ENCODE measurements at regions not wholly inside any gene's neighbourhood (a gene's known extent, or its start where the extent isn't known, plus 50 kb on each side); places are given as distances from the start of the nearest gene placed in this dataset.

DNA sequence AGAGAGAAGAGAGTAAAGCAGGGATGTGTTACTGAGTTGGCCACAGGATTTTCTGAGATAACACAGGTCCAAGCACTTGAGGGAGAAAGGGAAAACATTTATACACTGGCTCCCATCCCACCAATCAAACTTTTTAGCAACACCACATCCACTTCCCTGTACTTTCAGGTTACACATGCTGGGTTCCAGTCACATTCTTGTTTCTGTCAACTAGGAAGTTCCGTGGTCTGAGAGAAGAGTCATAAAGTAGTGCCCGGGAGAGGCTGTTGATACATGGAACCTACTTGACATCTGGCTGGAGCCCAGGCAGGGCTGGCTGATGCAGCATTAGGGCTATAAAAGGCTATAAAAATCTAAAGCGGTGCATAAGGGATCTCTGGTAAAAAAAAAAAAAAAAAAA, 473.9 kb upstream of the COX7C start:
- TF ChIP-seq POLR2A (IDR thresholded peaks at IDR 0.05): no peak
- TF ChIP-seq, protein P1, sequence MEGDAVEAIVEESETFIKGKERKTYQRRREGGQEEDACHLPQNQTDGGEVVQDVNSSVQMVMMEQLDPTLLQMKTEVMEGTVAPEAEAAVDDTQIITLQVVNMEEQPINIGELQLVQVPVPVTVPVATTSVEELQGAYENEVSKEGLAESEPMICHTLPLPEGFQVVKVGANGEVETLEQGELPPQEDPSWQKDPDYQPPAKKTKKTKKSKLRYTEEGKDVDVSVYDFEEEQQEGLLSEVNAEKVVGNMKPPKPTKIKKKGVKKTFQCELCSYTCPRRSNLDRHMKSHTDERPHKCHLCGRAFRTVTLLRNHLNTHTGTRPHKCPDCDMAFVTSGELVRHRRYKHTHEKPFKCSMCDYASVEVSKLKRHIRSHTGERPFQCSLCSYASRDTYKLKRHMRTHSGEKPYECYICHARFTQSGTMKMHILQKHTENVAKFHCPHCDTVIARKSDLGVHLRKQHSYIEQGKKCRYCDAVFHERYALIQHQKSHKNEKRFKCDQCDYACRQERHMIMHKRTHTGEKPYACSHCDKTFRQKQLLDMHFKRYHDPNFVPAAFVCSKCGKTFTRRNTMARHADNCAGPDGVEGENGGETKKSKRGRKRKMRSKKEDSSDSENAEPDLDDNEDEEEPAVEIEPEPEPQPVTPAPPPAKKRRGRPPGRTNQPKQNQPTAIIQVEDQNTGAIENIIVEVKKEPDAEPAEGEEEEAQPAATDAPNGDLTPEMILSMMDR (IDR thresholded peaks at IDR 0.05): no peak
- 23% methylated on average over 3 of the region's 3 CpGs for WGBS, 2 donors
- DNase-seq (ENCODE audit: low spot score in 2 of 2): no peak
- intact Hi-C loops (cut with DNase I; ENCODE audit: low total_unique reads): no loop called here
- no peak overlapping the region for H3K4me3 ChIP-seq (ENCODE audit: low read depth, poor library complexity, severe bottlenecking)

DNA sequence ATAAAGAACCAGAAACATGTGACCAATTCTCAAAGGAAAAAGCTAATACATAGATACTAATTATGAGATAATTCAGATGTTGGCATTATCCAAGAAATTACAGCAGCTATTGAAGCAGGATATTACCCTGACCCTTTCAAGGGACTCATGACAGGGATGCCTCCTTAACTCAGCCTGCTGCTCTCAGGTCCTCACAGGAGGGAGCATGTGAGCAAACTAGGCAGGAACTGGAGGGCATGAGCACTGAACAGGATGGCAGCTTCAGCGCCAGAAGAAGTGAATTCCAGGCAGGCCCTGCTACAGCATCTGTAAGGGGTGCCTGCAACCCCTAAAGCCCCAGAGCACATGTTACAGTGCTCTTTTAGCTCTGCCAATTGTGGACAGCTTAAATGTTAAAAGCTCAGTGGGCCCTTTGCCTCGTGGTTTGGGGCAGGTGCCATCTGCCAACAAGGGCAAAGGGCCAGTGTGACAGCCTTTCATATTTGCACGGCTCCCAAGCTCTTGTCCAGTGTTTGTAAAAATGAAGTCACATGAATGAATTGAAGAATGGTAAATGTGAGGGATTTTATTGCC, 464.7 kb upstream of the COX7C start:
- H3K4me3 ChIP-seq (ENCODE audit: low read depth, poor library complexity, severe bottlenecking): no peak overlapping the region
- intact Hi-C loops (cut with DNase I; ENCODE audit: low total_unique reads): no loop called here
- TF ChIP-seq, protein P1 (IDR thresholded peaks at IDR 0.05): no peak
- TF ChIP-seq POLR2A (IDR thresholded peaks at IDR 0.05): no peak
- 59 to 63% methylated on average over 3 of the region's 3 CpGs for WGBS, 2 donors
- no peak for DNase-seq (ENCODE audit: low spot score in 2 of 2)

DNA sequence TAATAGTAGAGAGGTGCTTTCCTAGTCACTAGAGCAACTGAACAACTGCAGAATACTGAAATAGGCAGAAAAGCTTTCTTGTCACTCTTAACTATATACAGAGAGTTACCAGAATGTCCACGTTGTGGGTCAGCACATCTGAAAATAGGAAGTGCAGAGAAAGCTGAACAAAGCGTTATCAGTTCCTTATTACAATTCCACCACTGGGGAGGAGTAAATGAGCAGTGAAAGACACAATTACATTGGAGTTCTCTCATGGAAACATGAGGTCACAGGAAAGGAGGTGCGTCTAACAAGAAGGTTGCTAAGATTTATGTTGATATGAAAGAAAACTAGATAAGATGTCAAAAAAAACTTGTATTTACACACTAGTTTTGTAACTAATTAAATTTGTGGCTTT, 461.9 kb upstream of the COX7C start:
- WGBS, 2 donors: 29 to 47% methylated on average over 3 of the region's 3 CpGs
- TF ChIP-seq, protein P1 (IDR thresholded peaks at IDR 0.05): no peak
- no peak for TF ChIP-seq POLR2A (IDR thresholded peaks at IDR 0.05)
- DNase-seq (ENCODE audit: low spot score in 2 of 2): no peak
- intact Hi-C loops (cut with DNase I; ENCODE audit: low total_unique reads): no loop called here
- H3K4me3 ChIP-seq (ENCODE audit: low read depth, poor library complexity, severe bottlenecking): no peak overlapping the region

DNA sequence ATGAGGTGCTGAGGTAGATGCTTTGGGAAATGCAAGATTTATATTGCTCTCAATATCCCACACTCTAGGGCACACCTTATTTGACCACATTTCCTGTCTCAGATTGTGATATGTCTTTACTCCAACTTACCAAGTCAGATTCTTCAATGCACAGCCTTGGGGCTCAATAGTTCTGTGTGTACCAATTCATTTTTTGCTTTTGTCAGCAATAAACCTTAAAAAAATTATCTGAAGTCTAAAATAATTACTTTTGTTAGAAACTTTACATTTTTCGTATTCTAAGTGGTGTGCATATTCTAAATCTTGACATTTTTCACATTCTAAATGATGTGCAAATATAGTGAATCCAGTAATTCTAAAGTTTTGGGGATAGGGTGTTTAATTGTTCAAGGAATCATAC, 447.5 kb upstream of the COX7C start:
- no peak overlapping the region for H3K4me3 ChIP-seq (ENCODE audit: low read depth, poor library complexity, severe bottlenecking)
- TF ChIP-seq, protein P1 (IDR thresholded peaks at IDR 0.05): no peak
- no peak for TF ChIP-seq POLR2A (IDR thresholded peaks at IDR 0.05)
- intact Hi-C loops (cut with DNase I; ENCODE audit: low total_unique reads): no loop called here
- 70 to 76% methylated on average over 1 of the region's 1 CpG for WGBS, 2 donors
- no peak for DNase-seq (ENCODE audit: low spot score in 2 of 2)

DNA sequence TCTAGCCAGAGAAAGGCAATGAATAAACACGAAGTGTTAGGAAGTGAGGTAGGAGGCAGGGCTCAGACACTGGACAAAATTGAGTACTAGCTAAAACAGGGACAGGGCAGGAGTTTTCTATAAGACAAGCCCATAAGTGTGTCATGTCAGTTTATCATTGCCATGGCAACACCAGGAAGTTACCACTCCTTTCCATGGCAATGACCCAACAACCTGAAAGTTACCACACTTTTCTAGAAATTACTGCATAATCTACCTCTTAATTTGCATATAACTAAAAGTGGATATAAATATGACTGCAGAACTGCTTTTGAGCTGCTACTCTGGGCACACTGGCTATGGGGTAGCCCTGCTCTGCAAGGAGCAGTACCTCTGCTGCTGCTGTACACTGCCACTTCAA, 442.5 kb upstream of the COX7C start:
- H3K4me3 ChIP-seq (ENCODE audit: low read depth, poor library complexity, severe bottlenecking): no peak overlapping the region
- no peak for TF ChIP-seq POLR2A (IDR thresholded peaks at IDR 0.05)
- TF ChIP-seq, protein P1 (IDR thresholded peaks at IDR 0.05): no peak
- intact Hi-C loops (cut with DNase I; ENCODE audit: low total_unique reads): no loop called here
- 34 to 42% methylated on average over 1 of the region's 1 CpG for WGBS, 2 donors
- DNase-seq (ENCODE audit: low spot score in 2 of 2): no peak

DNA sequence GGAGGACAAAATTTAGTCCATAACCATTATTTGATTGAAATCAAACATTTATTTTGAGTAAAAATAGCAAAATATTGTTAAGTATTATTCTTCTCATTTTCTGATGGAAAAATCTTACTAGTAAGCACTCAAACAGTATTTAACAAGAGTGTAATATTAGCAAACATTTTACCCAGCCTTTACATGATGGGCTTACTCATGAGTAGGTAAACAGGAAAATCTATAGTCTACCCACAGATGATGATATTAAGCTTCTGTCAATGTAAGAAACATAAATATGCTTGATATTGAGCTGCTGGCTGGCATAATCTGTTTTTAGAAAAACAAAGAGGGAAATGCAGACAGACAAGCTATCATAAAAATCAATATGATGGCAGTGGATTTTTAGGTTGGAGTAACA, 418.5 kb upstream of the COX7C start:
- no peak for DNase-seq (ENCODE audit: low spot score in 2 of 2)
- TF ChIP-seq POLR2A (IDR thresholded peaks at IDR 0.05): no peak
- TF ChIP-seq, protein P1 (IDR thresholded peaks at IDR 0.05): no peak
- no peak overlapping the region for H3K4me3 ChIP-seq (ENCODE audit: low read depth, poor library complexity, severe bottlenecking)
- intact Hi-C loops (cut with DNase I; ENCODE audit: low total_unique reads): no loop called here
